Lower leg skin (tissue), 3 donors: ENCODE measurements at regions not wholly inside any gene's neighbourhood (a gene's known extent, or its start where the extent isn't known, plus 50 kb on each side); places are given as distances from the start of the nearest gene placed in this dataset.

Experiments used
- CTCF ChIP-seq, 3 donors: fragments of 450-650 bp; IDR thresholded peaks; one replicate each; pipeline ENCODE4 v1.5.1; 2016; ENCODE audit warnings: antibody characterized with exemption in 3 of 3, mild to moderate bottlenecking in 3 of 3, moderate library complexity in 2 of 3
- POLR2A ChIP-seq, 2 donors: fragments of 450-650 bp; IDR thresholded peaks; one replicate each; pipeline ENCODE4 v1.6.1; 2016 to 2017; ENCODE audit warnings: antibody characterized with exemption in 2 of 2, mild to moderate bottlenecking in 1 of 2, moderate library complexity in 1 of 2

GRCh38 chr5:118752969-118753368, 235.4 kb downstream of the DTWD2 start:
- TF ChIP-seq CTCF (IDR thresholded peaks at IDR 0.05) (no peak), POLR2A (IDR thresholded peaks at IDR 0.05) (no peak)
